Loucy (cell line): ENCODE measurements at regions not wholly inside any gene's neighbourhood (a gene's known extent, or its start where the extent isn't known, plus 50 kb on each side); places are given as distances from the start of the nearest gene placed in this dataset.

ENCODE experiments used
- H2AFZ ChIP-seq: fragments of 200-600 bp; sonication (generic); 2 replicates; pipeline ENCODE4 v1.6.0; 2016; ENCODE audit warnings: antibody characterized with exemption, mild to moderate bottlenecking, low read length, moderate library complexity
- H3F3A ChIP-seq: fragments of 200-600 bp; 2 replicates; pipeline ENCODE4 v1.6.0; 2016; ENCODE audit warnings: antibody characterized with exemption, low read depth, mild to moderate bottlenecking
- H3K27me3 ChIP-seq: fragments of 200-600 bp; sonication (generic); 2 replicates; pipeline ENCODE4 v1.6.1; 2014; ENCODE audit warnings: low read length, mild to moderate bottlenecking; ENCODE audit not compliant: insufficient read depth, poor library complexity, severe bottlenecking
- H3K36me3 ChIP-seq: fragments of 200-600 bp; sonication (generic); 2 replicates; pipeline ENCODE4 v1.6.1; 2016; ENCODE audit warnings: low read length; ENCODE audit not compliant: insufficient read depth
- H3K4me1 ChIP-seq: fragments of 200-600 bp; sonication (generic); 2 replicates; pipeline ENCODE4 v1.5.1; 2014; ENCODE audit warnings: low read length, mild to moderate bottlenecking; ENCODE audit not compliant: insufficient read depth, poor library complexity, severe bottlenecking
- H3K4me2 ChIP-seq: fragments of 200-600 bp; sonication (generic); 2 replicates; pipeline ENCODE4 v1.6.0; 2014; ENCODE audit warnings: antibody characterized with exemption, low read length, low read depth, mild to moderate bottlenecking; ENCODE audit not compliant: poor library complexity, severe bottlenecking
- H3K4me3 ChIP-seq: fragments of 200-600 bp; sonication (generic); 2 replicates; pipeline ENCODE4 v1.5.1; 2014; ENCODE audit warnings: low read length, mild to moderate bottlenecking, mixed read lengths; ENCODE audit not compliant: poor library complexity, severe bottlenecking
- H3K79me2 ChIP-seq: fragments of 200-600 bp; sonication (generic); 2 replicates; pipeline ENCODE4 v1.6.1; 2014; ENCODE audit warnings: low read length; ENCODE audit not compliant: insufficient read depth
- H3K9ac ChIP-seq: fragments of 200-600 bp; sonication (generic); 2 replicates; pipeline ENCODE4 v1.6.0; 2014; ENCODE audit warnings: mild to moderate bottlenecking, low read depth, low read length, moderate library complexity; ENCODE audit not compliant: poor library complexity, severe bottlenecking
- H3K9me2 ChIP-seq: fragments of 200-600 bp; sonication (generic); replicated peaks from 2 replicates; pipeline ENCODE4 v1.6.1; 2016; ENCODE audit warnings: low read depth, low read length, mixed read lengths
- H3K9me3 ChIP-seq: fragments of 200-600 bp; sonication (generic); 2 replicates; pipeline ENCODE4 v1.6.1; 2014; ENCODE audit warnings: mild to moderate bottlenecking, antibody characterized with exemption, low read length, low read depth; ENCODE audit not compliant: insufficient read depth
- H4K20me1 ChIP-seq: fragments of 200-600 bp; sonication (generic); 2 replicates; pipeline ENCODE4 v1.6.0; 2014; ENCODE audit warnings: antibody characterized with exemption, low read length, mild to moderate bottlenecking; ENCODE audit not compliant: insufficient read depth, poor library complexity, severe bottlenecking
- CTCF ChIP-seq: fragments of 200-600 bp; sonication (generic); conservative IDR thresholded peaks from 2 replicates; pipeline ENCODE4 v1.5.1; 2014; ENCODE audit warnings: mild to moderate bottlenecking, antibody characterized with exemption, low read length
- EZH2phosphoT487 ChIP-seq: fragments of 200-600 bp; IDR thresholded peaks from 2 replicates; pipeline ENCODE4 v1.6.1; 2018; ENCODE audit warnings: antibody characterized with exemption, mild to moderate bottlenecking, moderate library complexity, borderline replicate concordance

- Histone ChIP-seq H3K4me1 (no peaks in the 10 kb centered on the region), H3K27me3 (no peaks in the 10 kb centered on the region), H4K20me1 (no peaks in the 10 kb centered on the region), H3K4me2 (no peak overlapping the region), H3K9me3 (no peaks in the 10 kb centered on the region), H3K4me3 (no peak overlapping the region), H3K36me3 (no peaks in the 10 kb centered on the region), H3K9ac (no peak overlapping the region), H3K79me2 (no peaks in the 10 kb centered on the region), H3F3A (no peaks in the 10 kb centered on the region), H3K9me2 (no peaks in the 10 kb centered on the region), H2AFZ (no peak overlapping the region)
- TF ChIP-seq EZH2phosphoT487 (no peak), CTCF (no peak)
These were observed 1191.9 kb downstream of the NSUN3 start for GRCh38 chr3:95254758-95255157.

DNA sequence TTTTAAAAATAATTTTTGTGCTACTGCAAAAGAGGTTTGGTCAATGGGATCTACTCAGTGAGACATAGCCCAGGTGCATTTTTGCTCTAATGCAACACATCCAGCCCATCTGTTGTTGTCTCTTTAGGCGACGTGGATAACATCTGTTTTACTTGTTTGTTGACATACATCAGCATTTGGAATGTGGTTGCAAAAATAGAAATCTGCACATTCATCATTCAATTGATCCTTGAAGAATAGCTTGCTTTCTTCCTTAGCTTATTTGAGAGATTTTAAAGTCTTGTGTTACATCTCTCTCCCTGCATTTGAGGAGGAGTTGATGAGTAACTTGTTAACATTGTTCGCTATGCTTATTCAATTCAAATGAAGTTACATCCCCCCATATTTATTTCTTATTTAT is 1202.3 kb downstream of the NSUN3 start:
- Histone ChIP-seq H3K27me3 (no peaks in the 10 kb centered on the region), H3F3A (no peaks in the 10 kb centered on the region), H3K9me3 (no peaks in the 10 kb centered on the region), H3K9me2 (no peaks in the 10 kb centered on the region), H3K4me2 (no peak overlapping the region), H3K79me2 (no peaks in the 10 kb centered on the region), H3K4me1 (no peaks in the 10 kb centered on the region), H3K4me3 (no peak overlapping the region), H2AFZ (no peak overlapping the region), H3K36me3 (no peaks in the 10 kb centered on the region), H4K20me1 (no peaks in the 10 kb centered on the region), H3K9ac (no peak overlapping the region)
- TF ChIP-seq EZH2phosphoT487 (no peak), CTCF (no peak)

- Histone ChIP-seq H3K4me3 (no peak overlapping the region), H3K27me3 (no peaks in the 10 kb centered on the region), H3K4me2 (no peak overlapping the region), H3K9me2 (no peaks in the 10 kb centered on the region), H3K9me3 (no peaks in the 10 kb centered on the region), H3K4me1 (no peaks in the 10 kb centered on the region), H3K9ac (no peak overlapping the region), H2AFZ (no peak overlapping the region), H4K20me1 (no peaks in the 10 kb centered on the region), H3K36me3 (no peaks in the 10 kb centered on the region), H3K79me2 (no peaks in the 10 kb centered on the region), H3F3A (no peaks in the 10 kb centered on the region)
- no peak for TF ChIP-seq CTCF
- no peak for TF ChIP-seq EZH2phosphoT487
These were observed 1208.5 kb downstream of the NSUN3 start for GRCh38 chr3:95271395-95271794.
